GM12864 (cell line): ENCODE measurements at regions not wholly inside any gene's neighbourhood (a gene's known extent, or its start where the extent isn't known, plus 50 kb on each side); places are given as distances from the start of the nearest gene placed in this dataset.

ENCODE experiments used
- DNase-seq: peaks from one replicate; pipeline ENCODE4 v3.0.0-alpha.2; 2011; ENCODE audit warnings: low read depth
- H3K4me3 ChIP-seq: 2 replicates; pipeline ENCODE4 v1.5.1; 2011; ENCODE audit warnings: mild to moderate bottlenecking, low read depth, low read length, control low read depth
- CTCF ChIP-seq: IDR thresholded peaks from 2 replicates; pipeline ENCODE4 v1.5.1; 2011; ENCODE audit warnings: low read depth, mild to moderate bottlenecking, moderate library complexity, low read length, control low read depth, inconsistent platforms; ENCODE audit errors: missing control alignments

GRCh38 chr13:104869501-104869900, 1666.0 kb downstream of the EFNB2 start:
- TF ChIP-seq CTCF = no peak
- no peak for DNase-seq
- no peak overlapping the region for H3K4me3 ChIP-seq

- TF ChIP-seq CTCF = no peak
- H3K4me3 ChIP-seq = no peak overlapping the region
- DNase-seq = no peak
These were observed 1666.7 kb downstream of the EFNB2 start for GRCh38 chr13:104868806-104869205.

GRCh38 chr13:104855581-104855980, 1679.9 kb downstream of the EFNB2 start:
- no peak for DNase-seq
- no peak overlapping the region for H3K4me3 ChIP-seq
- TF ChIP-seq CTCF = no peak

- no peak for TF ChIP-seq CTCF
- no peak overlapping the region for H3K4me3 ChIP-seq
- no peak for DNase-seq
These were observed 1680.8 kb downstream of the EFNB2 start for GRCh38 chr13:104854698-104855097.

- no peak for DNase-seq
- H3K4me3 ChIP-seq = no peak overlapping the region
- no peak for TF ChIP-seq CTCF
These were observed 1681.5 kb downstream of the EFNB2 start for GRCh38 chr13:104854007-104854406.

GRCh38 chr13:104847922-104848321, 1687.5 kb downstream of the EFNB2 start:
- no peak overlapping the region for H3K4me3 ChIP-seq
- TF ChIP-seq CTCF = no peak
- DNase-seq = no peak

GRCh38 chr13:104843401-104843800, 1692.1 kb downstream of the EFNB2 start:
- no peak overlapping the region for H3K4me3 ChIP-seq
- TF ChIP-seq CTCF = no peak
- DNase-seq = no peak
